ENCODE measurements at regions not wholly inside any gene's neighbourhood (a gene's known extent, or its start where the extent isn't known, plus 50 kb on each side); places are given as distances from the start of the nearest gene placed in this dataset.

DNA sequence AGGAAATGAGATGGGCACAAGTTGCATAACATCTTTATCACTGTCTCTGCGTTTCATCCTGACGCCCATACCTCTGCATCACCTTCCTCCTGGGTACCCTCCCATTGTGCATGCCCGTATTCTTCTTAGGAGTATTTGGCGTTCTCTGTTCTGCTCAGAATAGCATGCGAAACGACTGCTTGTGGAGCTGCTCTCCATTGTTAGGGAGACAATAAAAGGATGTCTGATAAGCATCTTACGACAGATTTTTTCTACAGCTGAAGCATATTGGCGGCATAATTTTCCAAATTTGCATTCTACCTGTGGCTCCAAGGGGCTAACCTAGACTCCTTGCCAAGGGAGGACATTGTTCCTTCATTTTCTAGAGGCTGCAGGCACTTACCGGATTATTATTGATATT is 118.6 kb downstream of the EDN1 start:
- TF ChIP-seq, protein P1, sequence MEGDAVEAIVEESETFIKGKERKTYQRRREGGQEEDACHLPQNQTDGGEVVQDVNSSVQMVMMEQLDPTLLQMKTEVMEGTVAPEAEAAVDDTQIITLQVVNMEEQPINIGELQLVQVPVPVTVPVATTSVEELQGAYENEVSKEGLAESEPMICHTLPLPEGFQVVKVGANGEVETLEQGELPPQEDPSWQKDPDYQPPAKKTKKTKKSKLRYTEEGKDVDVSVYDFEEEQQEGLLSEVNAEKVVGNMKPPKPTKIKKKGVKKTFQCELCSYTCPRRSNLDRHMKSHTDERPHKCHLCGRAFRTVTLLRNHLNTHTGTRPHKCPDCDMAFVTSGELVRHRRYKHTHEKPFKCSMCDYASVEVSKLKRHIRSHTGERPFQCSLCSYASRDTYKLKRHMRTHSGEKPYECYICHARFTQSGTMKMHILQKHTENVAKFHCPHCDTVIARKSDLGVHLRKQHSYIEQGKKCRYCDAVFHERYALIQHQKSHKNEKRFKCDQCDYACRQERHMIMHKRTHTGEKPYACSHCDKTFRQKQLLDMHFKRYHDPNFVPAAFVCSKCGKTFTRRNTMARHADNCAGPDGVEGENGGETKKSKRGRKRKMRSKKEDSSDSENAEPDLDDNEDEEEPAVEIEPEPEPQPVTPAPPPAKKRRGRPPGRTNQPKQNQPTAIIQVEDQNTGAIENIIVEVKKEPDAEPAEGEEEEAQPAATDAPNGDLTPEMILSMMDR (conservative IDR thresholded peaks at IDR 0.05; ENCODE audit: low read depth, low read length), result no peak
- H3K4me3 ChIP-seq (ENCODE audit: low read depth, low read length), result no peak overlapping the region
- no peak for DNase-seq (ENCODE audit: low read depth)

DNA sequence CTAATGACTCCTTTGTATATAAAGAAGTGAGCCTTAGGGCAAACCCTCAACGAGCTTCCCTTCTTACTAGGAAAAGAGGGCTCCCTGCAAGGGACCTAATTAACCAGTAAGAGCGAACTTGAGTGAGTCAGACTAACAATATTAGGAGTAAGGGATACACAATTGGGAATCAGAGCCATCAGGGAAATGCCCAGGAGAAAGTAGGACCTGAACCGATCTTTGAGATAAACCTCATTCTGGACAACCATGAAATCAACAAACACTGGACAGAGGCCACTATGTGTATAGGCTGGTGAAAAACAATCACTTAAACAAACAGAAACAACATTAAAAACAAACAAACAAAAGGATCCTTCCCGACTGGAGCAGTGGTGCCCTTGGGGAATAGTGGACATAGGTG is 120.8 kb downstream of the EDN1 start:
- no peak overlapping the region for H3K4me3 ChIP-seq (ENCODE audit: low read depth, low read length)
- DNase-seq (ENCODE audit: low read depth), result no peak
- TF ChIP-seq, protein P1 (conservative IDR thresholded peaks at IDR 0.05; ENCODE audit: low read depth, low read length), result no peak

DNA sequence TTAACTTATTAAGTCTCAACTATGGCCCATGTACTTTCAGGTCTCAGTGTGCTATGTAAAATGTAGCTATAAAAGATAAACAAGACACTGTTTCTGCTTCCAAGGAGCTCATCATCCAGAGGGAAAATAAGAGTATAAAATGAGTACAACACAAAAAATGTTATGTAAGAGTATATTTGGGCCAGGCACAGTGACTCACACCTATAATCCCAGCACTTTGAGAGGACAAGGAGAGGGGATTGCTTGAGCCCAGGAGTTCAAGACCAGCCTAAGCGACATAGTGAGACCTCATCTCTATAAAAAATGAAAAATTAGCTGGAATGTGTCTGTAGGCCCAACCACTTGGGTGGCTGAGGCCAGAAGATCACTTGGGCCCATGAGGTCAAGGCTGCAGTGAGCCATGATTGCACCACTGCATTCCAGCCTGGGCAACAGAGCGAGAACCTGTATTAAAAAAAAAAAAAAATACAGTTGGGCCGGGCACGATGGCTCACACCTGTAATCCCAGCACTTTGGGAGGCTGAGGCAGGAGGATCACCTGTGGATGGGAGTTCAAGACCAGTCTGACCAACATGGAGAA is 124.0 kb downstream of the EDN1 start:
- no peak for DNase-seq (ENCODE audit: low read depth)
- TF ChIP-seq, protein P1 (conservative IDR thresholded peaks at IDR 0.05; ENCODE audit: low read depth, low read length), result no peak
- no peak overlapping the region for H3K4me3 ChIP-seq (ENCODE audit: low read depth, low read length)

DNA sequence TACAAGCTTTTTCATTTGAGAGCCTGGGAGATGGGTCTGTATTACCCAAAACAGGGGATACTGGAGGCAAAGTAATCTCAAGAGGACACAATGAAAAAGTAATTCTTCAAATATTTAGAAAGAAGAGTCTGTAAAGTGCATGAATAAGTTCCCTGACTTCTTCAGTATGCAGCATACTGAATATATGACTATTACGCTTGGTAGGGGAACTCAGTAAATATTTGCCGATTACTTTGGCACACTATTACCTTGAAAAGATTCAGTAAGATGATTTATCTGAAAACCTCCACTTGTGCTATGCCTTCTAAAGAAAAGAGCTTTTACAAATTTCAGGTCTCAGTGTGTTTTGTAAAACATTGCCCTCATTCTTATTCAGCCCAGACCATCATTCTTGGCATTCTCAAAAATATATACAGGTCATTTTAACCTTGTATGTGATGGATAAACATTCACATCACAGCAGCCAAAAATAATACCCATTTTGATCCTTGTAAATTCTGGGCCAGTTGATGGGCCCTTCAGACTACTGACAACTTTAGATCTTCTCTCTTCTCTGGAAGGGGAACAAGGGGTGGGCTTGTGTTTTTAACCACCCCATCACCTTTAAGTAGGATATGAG is 125.9 kb downstream of the EDN1 start:
- DNase-seq (ENCODE audit: low read depth), result no peak
- no peak overlapping the region for H3K4me3 ChIP-seq (ENCODE audit: low read depth, low read length)
- TF ChIP-seq, protein P1 (conservative IDR thresholded peaks at IDR 0.05; ENCODE audit: low read depth, low read length), result no peak

DNA sequence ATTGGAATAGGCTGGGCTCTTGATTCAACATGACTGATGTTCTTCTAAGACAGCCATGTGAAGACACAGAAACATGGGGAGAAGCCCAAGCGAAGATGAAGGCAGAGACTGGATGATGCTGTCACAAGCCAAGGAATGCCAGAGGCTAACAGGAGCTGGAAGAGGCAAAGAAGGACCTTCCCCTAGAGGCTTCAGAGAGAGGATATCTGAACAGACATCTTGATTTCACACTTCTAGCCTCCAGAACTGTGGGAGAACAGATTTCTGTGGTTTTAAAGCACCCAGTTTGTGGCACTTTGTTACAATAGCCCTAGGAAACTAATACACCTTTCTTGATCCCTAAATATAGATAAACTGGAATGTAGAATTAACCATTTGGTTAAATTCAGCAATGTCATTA is 127.0 kb downstream of the EDN1 start:
- no peak overlapping the region for H3K4me3 ChIP-seq (ENCODE audit: low read depth, low read length)
- TF ChIP-seq, protein P1 (conservative IDR thresholded peaks at IDR 0.05; ENCODE audit: low read depth, low read length), result no peak
- no peak for DNase-seq (ENCODE audit: low read depth)

DNA sequence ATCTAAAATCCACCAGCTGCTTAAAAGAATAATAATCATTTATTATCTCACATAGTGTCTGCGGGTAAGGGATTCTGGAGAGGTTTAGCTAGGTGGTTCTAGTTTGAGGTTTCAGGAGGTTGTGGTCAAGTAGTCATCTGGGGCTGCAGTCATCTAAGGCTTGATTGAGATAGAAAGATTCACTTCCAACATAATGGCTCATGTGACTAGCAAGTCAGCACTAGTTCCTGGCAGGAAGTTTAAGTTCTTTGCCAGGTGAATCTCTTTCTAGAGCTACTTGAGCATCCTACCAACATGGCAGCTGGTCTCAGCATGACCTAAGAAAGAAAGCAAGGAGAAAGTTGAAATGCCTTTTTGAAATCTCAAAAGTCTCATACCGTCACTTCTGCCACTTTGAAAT is 128.8 kb downstream of the EDN1 start:
- TF ChIP-seq, protein P1 (conservative IDR thresholded peaks at IDR 0.05; ENCODE audit: low read depth, low read length), result no peak
- no peak for DNase-seq (ENCODE audit: low read depth)
- no peak overlapping the region for H3K4me3 ChIP-seq (ENCODE audit: low read depth, low read length)

Data from epithelial cell of proximal tubule (primary cell).